Gastroesophageal sphincter (tissue), 3 donors: ENCODE measurements at regions not wholly inside any gene's neighbourhood (a gene's known extent, or its start where the extent isn't known, plus 50 kb on each side); places are given as distances from the start of the nearest gene placed in this dataset.

Experiments used
- CTCF ChIP-seq, 4 experiments: fragments of 200-600 bp in 2 of 4; fragments of 450-650 bp in 2 of 4; sonication (generic) in 1 of 4; IDR thresholded peaks; one replicate each; pipeline ENCODE4 v1.5.1; 2017 to 2019; ENCODE audit warnings: antibody characterized with exemption in 4 of 4, mild to moderate bottlenecking in 2 of 4, moderate library complexity in 2 of 4
- EP300 ChIP-seq: sonication (generic); formaldehyde crosslinking; IDR thresholded peaks from one replicate; pipeline ENCODE4 v1.6.1; 2017; ENCODE audit warnings: antibody characterized with exemption, mild to moderate bottlenecking
- POLR2A ChIP-seq, 2 donors: fragments of 450-650 bp; IDR thresholded peaks; one replicate each; pipeline ENCODE4 v1.6.1; 2017; ENCODE audit warnings: antibody characterized with exemption in 2 of 2, mild to moderate bottlenecking in 2 of 2, moderate library complexity in 1 of 2
- POLR2AphosphoS5 ChIP-seq: sonication (generic); formaldehyde crosslinking; IDR thresholded peaks from one replicate; pipeline ENCODE4 v1.6.1; 2017; ENCODE audit warnings: antibody characterized with exemption

GRCh38 chr2:74065456-74065855 is 80.7 kb downstream of the TET3 start:
- TF ChIP-seq CTCF (IDR thresholded peaks at IDR 0.05): no peak
- TF ChIP-seq POLR2AphosphoS5: no peak
- no peak for TF ChIP-seq POLR2A (IDR thresholded peaks at IDR 0.05)
- TF ChIP-seq EP300: no peak
